ENCODE measurements at regions not wholly inside any gene's neighbourhood (a gene's known extent, or its start where the extent isn't known, plus 50 kb on each side); places are given as distances from the start of the nearest gene placed in this dataset.

- no peak for DNase-seq
These were observed 235.1 kb upstream of the ADARB2 start for GRCh38 chr10:1972406-1972805.

DNA sequence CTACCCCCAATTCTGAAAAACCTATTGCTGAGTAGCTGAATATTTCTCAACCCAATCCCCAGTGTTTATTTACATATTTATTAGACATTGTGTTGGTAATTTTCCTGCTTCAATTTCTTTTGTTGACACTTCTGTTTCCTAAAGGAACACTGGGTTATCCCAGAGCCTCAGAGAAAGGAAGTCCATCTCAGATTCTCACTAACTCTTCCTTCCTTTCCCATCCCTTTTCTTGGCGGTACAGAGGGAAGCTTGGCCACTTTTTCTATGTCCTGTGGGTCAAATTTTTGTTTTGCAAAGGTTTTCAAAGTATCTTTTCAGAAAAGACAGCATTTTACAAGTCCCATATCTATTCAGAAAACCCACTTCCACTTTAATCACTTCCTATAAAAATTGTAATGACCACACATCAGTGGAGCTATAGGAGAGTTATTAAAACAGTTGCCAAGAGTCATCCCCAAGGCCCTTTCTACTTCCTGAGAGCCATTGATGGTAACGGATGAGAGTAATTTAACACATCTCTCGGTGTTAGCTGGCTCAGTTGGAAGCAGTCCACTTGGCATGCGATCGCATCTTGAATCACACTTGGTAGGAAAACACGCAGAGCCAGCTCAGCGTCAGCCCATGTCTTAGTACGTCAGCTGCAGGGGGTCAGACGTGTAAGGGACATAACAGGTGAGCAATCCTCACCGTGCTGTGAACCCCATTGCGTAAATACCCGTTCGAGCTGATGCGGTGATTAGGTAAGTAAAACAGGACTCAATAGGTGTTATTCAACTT is 231.1 kb upstream of the ADARB2 start:
- no peak for DNase-seq

DNA sequence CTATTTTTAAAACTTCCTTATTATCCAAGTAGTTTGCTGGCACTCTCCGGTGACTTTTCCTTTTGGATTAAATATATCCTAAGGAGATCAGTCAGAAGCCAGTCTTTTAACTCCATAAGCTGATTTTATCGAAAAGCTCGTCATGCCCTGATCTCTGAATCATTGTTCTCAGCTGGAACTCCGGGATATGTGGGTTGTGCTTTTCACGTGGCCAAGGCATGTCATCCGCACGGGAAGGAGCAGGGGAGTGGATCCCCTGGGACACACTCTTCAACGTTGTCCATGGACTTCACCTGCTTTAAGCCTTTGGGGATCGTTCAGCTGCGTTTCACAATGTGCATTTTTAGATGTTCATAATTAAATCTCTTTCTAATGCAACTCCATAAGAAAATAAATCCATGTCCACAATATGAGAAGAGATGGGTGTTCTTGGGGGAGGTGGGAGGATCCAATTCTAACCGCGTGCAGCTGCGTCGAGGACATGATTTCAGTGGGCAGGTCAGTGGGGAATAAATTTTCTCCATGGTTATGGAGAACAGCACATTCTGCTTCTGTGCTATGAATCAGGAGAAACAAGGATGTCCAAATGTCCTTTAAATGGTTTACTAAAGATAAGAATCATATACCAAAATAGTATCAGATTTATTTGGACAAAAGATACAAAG is 229.5 kb upstream of the ADARB2 start:
- no peak for DNase-seq

DNA sequence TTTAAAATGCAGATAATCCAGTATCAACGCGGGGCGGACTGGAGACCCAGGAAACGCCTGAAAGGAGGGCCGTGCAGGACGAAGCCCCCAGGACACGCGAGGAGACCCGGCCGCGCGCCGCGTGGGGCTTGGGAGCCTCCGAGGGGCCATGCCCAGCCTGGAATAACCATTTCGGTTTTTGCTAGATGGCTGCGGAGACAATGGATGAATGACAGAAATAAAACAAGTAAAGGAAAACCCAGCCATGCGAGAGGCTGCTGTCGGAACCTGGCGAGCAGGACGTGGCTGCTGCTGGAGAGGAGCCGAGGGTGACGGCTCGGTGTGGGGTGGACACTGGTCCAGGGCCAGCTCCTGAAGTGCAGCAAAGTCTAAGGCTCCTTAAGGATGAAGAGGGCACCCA is 227.2 kb upstream of the ADARB2 start:
- no peak for DNase-seq

GRCh38 chr10:1963341-1963740 is 226.0 kb upstream of the ADARB2 start:
- no peak for DNase-seq

GRCh38 chr10:1961989-1962388 is 224.7 kb upstream of the ADARB2 start:
- no peak for DNase-seq

DNA sequence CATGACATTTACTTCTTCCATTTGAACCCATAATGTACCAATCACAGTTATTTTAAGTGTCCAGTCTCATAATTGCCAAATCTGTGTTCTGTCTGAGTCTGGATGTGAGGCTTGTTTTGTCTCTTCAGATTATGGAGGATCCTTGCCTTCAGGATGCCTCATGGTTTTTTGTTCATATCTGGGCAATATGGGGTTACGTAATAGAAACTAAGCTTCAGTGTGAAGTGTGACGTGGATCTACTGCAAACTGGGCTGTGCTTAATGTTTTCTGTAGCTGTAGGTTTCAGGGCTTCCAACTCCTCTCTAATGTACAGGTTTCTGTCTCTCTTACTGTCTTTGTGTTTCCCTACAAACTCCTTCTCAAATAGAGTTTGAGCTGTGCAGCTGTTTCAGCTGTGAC is 223.7 kb upstream of the ADARB2 start:
- no peak for DNase-seq

DNA sequence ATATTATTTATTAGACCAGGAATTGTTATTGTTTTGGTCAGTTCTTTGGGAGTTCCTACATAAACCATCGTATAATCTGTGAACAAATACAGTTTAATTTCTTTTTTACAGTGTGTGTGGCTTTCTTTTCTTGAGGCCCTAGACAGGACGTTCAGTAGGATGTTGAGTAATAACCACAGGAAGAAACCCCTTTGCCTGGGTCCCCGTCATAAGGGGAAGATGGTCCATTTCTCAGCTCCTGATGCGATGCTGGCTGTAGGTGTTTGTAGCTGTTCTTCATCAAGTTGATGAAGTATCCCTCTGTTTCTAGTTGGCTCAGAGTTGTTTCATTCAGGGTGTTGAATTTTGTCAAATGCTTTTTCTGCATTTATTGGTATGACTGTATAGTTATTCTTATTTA is 219.7 kb upstream of the ADARB2 start:
- no peak for DNase-seq

GRCh38 chr10:1954300-1954699 is 217.0 kb upstream of the ADARB2 start:
- no peak for DNase-seq

- DNase-seq, result no peak
These were observed 215.1 kb upstream of the ADARB2 start for GRCh38 chr10:1952126-1953095.

- DNase-seq, result no peak
These were observed 213.6 kb upstream of the ADARB2 start for GRCh38 chr10:1950803-1951495.

DNA sequence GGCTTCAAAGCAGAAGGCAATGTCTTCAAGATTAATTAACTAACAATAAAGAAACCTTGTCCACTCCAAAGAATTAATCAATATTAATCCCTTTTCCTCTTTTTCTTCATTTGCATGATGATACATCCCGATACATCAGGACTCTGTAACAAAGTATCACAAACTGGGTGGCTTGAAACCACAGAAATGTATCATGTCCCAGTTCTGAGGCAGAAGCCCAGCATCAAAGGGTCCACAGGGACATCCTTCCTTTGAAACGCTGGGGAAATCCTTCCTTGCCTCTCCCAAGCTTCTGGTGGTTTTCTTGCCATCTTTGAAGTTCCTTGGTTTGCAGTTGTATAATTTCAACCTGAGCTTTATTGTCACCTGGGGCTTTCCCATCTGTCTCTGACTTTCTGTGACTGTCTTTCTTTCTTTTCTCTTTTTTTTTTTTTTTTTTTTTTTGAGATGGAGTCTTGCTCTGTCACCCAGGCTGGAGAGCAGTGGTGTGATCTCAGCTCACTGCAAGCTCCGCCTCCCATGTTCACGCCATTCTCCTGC is 210.2 kb upstream of the ADARB2 start:
- no peak for DNase-seq

DNA sequence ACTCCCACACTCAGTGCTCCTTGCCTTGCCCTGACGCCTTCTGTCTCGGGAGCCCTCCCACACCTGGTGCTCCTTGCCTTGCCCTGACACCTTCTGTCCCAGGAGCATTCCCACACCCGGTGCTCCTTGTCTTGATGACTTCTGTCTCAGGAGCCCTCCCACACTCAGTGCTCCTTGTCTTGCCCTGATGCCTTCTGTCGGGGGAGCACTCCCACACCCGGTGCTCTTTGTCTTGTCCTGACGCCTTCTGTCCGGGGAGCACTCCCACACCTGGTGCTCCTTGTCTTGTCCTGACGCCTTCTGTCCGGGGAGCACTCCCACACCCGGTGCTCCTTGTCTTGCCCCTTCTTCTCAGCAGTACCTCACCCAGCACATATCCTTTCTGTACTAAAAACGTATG is 207.2 kb upstream of the ADARB2 start:
- DNase-seq, result no peak

- DNase-seq, result no peak
These were observed 205.2 kb upstream of the ADARB2 start for GRCh38 chr10:1942478-1942877.

- DNase-seq, result no peak
These were observed 201.7 kb upstream of the ADARB2 start for GRCh38 chr10:1939016-1939415.

DNA sequence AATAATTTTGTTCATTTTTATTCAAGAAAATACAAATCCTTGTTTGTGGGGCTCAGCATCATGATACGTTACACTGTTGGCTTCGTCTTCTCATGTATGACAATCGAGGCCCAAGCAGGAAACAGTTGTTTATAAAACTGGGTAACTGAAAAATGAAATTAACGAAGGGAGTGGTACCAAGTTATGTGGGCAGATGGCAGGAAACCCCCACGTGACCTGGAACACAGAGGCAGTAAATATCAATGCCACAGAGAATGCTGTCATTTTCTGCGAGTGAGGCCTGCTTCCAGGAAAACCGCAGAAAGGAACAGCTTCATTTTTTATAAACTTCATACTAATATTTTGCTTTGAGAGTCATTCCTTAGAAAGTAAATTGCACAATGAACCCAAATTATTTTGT is 201.0 kb upstream of the ADARB2 start:
- no peak for DNase-seq

DNA sequence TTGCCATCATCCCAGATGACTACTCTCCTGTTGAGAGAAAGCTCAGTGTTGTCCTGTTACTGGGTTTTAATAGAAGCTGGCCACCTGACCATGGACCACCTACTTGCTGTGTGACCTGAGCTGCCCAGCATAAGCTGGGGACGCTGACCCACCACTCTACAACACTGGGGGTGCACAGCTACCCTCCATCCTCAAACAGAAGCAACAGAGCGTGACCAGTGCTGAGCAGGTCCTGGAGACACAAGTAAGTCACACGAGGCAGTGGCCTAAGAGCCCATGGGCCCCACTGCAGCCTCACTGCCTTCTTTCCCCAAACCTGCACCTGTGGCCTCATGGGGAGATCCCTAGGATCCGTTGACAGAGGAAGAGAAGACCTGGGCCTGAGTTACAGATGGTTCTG is 198.6 kb upstream of the ADARB2 start:
- no peak for DNase-seq

- DNase-seq, result no peak
These were observed 195.9 kb upstream of the ADARB2 start for GRCh38 chr10:1933215-1933614.

GRCh38 chr10:1932692-1933094 is 195.4 kb upstream of the ADARB2 start:
- no peak for DNase-seq

DNA sequence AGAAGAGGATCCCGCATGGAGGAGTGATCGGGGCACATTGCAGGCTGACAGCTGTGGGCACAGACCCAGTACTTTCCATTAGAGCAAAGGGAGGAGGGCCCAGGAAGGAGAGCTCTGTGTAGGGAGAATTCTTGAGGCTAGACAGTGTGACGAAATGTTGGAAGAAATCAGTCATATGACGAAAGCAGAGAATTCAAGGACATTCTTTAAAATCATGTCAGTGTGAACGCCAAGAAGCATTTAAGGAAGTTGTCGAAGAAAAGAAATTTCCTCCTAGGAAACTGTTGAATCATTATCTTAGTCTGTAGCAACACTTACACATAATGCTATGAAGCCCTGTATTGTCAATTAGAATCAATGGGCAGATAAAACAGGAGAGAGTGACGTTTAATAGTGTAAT is 191.3 kb upstream of the ADARB2 start:
- no peak for DNase-seq

DNA sequence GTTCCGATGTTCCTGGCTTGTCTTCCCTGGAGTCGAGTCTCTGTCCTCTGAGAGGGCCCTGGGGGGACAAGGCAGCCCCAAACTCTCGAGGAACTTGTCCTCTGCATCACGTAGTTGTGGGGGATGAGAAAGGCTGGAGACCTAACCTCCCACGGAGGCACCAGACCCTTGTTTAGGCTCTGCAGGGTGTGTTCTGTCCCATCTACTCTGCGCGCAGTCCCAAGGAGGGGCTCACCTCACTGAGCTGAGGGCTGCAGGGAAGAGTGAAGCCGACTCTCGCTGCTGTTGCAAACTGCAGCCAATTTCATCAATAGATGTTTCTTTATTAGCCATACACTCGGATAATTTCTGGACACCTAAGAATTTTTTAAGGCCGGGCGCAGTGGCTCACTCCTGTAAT is 186.7 kb upstream of the ADARB2 start:
- no peak for DNase-seq

DNA sequence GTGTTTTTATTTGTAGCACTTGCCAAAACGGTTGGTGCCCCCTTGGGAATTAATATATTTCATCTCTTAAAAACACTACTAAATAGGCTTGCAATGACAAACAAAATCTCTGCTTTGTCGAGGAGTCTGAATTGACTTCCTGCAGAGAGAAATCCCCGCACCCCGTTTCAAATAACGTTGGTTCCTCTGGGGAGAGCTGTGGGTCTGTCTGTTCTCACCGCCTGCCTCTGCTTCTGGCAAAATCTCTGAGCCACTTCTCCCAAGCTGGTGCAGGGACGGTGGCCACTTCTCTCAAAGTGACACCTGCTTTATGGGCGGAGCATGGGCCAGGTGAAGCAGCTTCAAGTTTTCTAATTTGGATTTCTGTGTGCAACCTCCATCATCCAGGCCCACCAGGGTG is 186.3 kb upstream of the ADARB2 start:
- DNase-seq, result no peak

DNA sequence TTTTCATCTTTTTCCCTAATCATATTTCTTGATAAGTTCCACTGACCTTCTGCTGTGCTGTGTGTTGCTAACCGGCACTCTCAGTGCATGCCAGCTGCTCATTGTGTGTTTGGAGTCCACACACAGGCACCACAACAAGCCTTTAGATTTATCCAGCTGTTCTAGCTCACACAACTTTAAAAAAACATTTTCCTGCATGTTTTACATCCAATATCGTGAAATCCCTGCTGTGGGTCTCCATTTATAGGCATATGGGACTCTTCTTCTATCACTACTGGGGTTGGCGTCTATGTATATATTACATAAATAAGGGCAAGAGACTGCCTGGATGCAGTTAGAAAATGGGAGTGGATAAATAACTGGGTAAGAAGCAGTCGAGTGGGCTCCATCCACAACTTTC is 183.6 kb upstream of the ADARB2 start:
- no peak for DNase-seq
